Activated CD4-positive, alpha-beta T cell treated with anti-CD3 and anti-CD28 coated beads, Interleukin-2, amount 50 U/mL, for 48 hours (primary cell): ENCODE measurements at regions not wholly inside any gene's neighbourhood (a gene's known extent, or its start where the extent isn't known, plus 50 kb on each side); places are given as distances from the start of the nearest gene placed in this dataset.

Source experiments
- DNase-seq, 2 experiments: peaks; one replicate each; pipeline ENCODE4 v3.0.0-alpha.2; 2020

- DNase-seq, result no peak
Observed at GRCh38 chr14:53896726-53897125, 59.9 kb downstream of the BMP4 start.

- DNase-seq, result no peak
Observed at GRCh38 chr14:53894456-53894855, 62.2 kb downstream of the BMP4 start.

- DNase-seq, result no peak
Observed at GRCh38 chr14:53893374-53893773, 63.3 kb downstream of the BMP4 start.

- no peak for DNase-seq
Observed at GRCh38 chr14:53890611-53891101, 66.0 kb downstream of the BMP4 start.

GRCh38 chr14:53888535-53889386, 67.9 kb downstream of the BMP4 start:
- no peak for DNase-seq

- no peak for DNase-seq
Observed at GRCh38 chr14:53885136-53885640, 71.4 kb downstream of the BMP4 start.

- no peak for DNase-seq
Observed at GRCh38 chr14:53884601-53885000, 72.0 kb downstream of the BMP4 start.

- DNase-seq, result no peak
Observed at GRCh38 chr14:53883739-53884138, 72.9 kb downstream of the BMP4 start.

- DNase-seq, result no peak
Observed at GRCh38 chr14:53882684-53883083, 73.9 kb downstream of the BMP4 start.

- DNase-seq, result no peak
Observed at GRCh38 chr14:53881921-53882320, 74.7 kb downstream of the BMP4 start.

GRCh38 chr14:53881161-53881871, 75.3 kb downstream of the BMP4 start:
- DNase-seq, result no peak

GRCh38 chr14:53880761-53881160, 75.9 kb downstream of the BMP4 start:
- DNase-seq, result no peak

GRCh38 chr14:53879747-53880146, 76.9 kb downstream of the BMP4 start:
- no peak for DNase-seq

- DNase-seq, result no peak
Observed at GRCh38 chr14:53879022-53879686, 77.5 kb downstream of the BMP4 start.

GRCh38 chr14:53875324-53875897, 81.2 kb downstream of the BMP4 start:
- no peak for DNase-seq

- DNase-seq, result no peak
Observed at GRCh38 chr14:53874704-53875103, 81.9 kb downstream of the BMP4 start.

GRCh38 chr14:53872681-53873089, 83.9 kb downstream of the BMP4 start:
- no peak for DNase-seq

- DNase-seq, result no peak
Observed at GRCh38 chr14:53871951-53872350, 84.7 kb downstream of the BMP4 start.

GRCh38 chr14:53871011-53871410, 85.6 kb downstream of the BMP4 start:
- DNase-seq, result no peak

- DNase-seq, result no peak
Observed at GRCh38 chr14:53865711-53866110, 90.9 kb downstream of the BMP4 start.

- no peak for DNase-seq
Observed at GRCh38 chr14:53861781-53862180, 94.8 kb downstream of the BMP4 start.

GRCh38 chr14:53858345-53858684, 98.3 kb downstream of the BMP4 start:
- DNase-seq, result no peak
